Fibroblast of villous mesenchyme (primary cell): ENCODE measurements at regions not wholly inside any gene's neighbourhood (a gene's known extent, or its start where the extent isn't known, plus 50 kb on each side); places are given as distances from the start of the nearest gene placed in this dataset.

Source experiments
- DNase-seq: peaks from one replicate; pipeline ENCODE4 v3.0.0-alpha.2; 2010; ENCODE audit warnings: low read depth
- H3K4me3 ChIP-seq: 2 replicates; pipeline ENCODE4 v1.5.1; 2011; ENCODE audit warnings: low read depth, mild to moderate bottlenecking, low read length
- CTCF ChIP-seq: IDR thresholded peaks from 2 replicates; pipeline ENCODE4 v1.5.1; 2012; ENCODE audit warnings: low read depth, mild to moderate bottlenecking, low read length; ENCODE audit not compliant: insufficient read depth

- DNase-seq, result no peak
- no peak overlapping the region for H3K4me3 ChIP-seq
- TF ChIP-seq CTCF, result no peak
Measured at GRCh38 chr9:28747351-28747985, 1174.2 kb upstream of the C9orf72 start.

- H3K4me3 ChIP-seq, result no peak overlapping the region
- no peak for DNase-seq
- TF ChIP-seq CTCF, result no peak
Measured at GRCh38 chr9:28750136-28750535, 1176.9 kb upstream of the C9orf72 start.

GRCh38 chr9:28758341-28758740 lies 1185.1 kb upstream of the C9orf72 start:
- no peak for TF ChIP-seq CTCF
- DNase-seq, result peak; percentile 12
- no peak overlapping the region for H3K4me3 ChIP-seq

GRCh38 chr9:28758971-28759370 lies 1185.7 kb upstream of the C9orf72 start:
- H3K4me3 ChIP-seq, result no peak overlapping the region
- TF ChIP-seq CTCF, result no peak
- no peak for DNase-seq

GRCh38 chr9:28762167-28762566 lies 1188.9 kb upstream of the C9orf72 start:
- H3K4me3 ChIP-seq, result no peak overlapping the region
- no peak for TF ChIP-seq CTCF
- DNase-seq, result no peak

- TF ChIP-seq CTCF, result no peak
- DNase-seq, result no peak
- H3K4me3 ChIP-seq, result no peak overlapping the region
Measured at GRCh38 chr9:28764532-28764931, 1191.3 kb upstream of the C9orf72 start.

- H3K4me3 ChIP-seq, result no peak overlapping the region
- DNase-seq, result no peak
- no peak for TF ChIP-seq CTCF
Measured at GRCh38 chr9:28770226-28770625, 1196.9 kb upstream of the C9orf72 start.
